GM19468 (cell line): ENCODE measurements at regions not wholly inside any gene's neighbourhood (a gene's known extent, or its start where the extent isn't known, plus 50 kb on each side); places are given as distances from the start of the nearest gene placed in this dataset.

Experiments used
- ATAC-seq: cut with Tn5 transposase; IDR thresholded peaks from one replicate; pipeline ENCODE4 v1.9.1; 2021; ENCODE audit warnings: mild to moderate bottlenecking, moderate library complexity, moderate number of reproducible peaks; ENCODE audit not compliant: unreplicated experiment; ENCODE audit errors: extremely low read depth

DNA sequence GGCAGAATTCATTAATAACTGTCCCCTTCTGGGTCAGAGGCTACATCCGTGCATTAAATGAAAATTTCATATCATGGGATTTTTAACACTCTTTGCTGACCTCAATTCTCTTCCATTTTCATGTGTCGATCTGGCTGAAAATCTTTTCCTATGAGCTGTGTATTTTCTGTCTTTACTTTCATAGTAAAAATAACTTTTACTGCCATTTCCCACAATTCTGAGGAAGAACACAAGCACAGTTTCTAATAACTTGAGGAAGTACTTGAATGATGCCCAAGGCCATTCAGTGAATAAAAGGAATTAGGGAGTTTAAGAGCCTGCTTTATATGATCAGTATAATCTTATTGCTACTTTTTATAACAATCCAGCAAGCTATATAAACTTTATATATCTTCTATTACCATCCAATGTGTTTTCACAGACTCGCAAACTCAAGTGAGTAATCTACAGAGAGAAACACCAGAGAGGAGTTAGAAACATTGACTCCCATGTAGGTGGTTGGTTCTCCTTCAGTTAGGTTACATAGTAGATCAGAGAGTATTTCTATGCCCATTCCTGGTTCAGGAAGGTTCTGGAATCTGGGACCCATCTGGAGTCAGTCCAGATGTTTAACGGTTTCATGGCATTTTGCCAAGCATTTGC lies 340.0 kb downstream of the FBXO15 start:
- ATAC-seq, result no peak

DNA sequence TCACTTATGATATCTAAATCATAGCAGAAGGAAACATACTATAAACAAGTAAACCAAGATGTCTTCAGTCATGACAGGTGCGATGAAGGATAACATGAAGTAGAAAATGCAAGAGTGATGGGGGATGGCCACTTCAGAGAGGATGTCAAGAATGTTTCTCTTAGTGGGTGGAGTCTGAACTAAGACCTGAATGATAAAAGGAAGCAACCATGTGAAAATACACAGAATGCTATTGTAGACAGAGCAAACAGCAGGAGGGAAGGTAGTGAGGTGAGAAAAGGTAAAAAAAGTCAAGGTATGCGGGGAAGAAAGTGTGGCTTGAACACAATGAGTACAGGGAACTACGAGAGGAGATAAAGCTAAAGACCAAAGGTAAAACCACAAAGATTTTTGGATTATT lies 341.6 kb downstream of the FBXO15 start:
- no peak for ATAC-seq

DNA sequence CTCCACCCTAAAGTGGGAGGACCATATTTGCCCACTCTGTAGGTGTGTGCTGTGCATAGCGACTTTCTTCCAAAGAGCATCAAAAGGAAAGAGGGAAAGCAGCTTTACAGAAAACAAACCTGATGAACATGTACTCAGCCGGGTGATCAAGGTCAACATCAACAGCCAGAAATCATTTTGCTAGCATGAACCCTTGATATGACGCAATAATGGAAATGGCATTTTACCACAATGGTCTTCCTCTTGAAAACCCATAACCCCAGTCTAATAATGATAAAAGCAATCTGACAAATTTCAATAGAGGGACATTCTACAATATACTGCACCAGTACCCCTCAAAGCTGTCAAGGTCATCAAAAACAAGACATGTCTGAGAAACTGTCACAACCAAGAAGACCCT lies 350.2 kb downstream of the FBXO15 start:
- ATAC-seq, result no peak

DNA sequence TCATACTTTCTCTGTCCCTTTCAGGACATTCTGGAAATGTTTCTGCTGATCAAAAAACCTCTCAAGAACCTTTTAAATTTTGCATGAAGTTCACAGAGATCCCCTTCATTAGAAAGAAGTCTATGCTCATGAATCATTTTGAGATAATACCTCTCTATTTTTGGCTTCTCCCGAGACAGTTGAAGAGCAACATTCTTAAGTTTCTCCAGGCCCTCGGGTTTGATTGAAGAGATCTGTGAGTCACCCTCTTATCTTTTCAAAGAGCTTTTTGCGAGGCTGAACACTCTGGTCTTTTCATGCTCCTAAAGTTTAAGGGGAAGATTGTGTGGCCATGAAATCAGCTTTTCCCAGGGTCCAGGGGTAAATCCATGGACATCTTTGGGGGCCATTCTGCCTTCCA lies 354.2 kb downstream of the FBXO15 start:
- no peak for ATAC-seq

DNA sequence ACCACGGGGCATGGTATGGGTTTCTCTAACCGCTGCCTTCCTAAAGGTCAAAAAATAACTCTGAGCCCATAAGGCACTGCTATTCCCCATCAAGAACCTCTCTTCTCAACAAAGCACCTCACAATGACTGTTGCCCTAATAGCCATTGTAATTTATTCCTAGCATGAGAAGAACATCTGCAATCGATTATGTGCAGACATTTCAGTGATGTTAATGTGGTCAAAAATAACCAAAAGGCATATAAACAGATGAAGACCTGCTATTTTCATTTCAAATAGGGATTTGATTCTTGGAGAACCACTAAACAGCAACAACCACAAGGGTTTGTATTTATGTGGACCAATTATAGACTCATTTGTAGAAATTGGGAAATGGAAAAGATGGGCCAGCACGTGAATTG lies 356.6 kb downstream of the FBXO15 start:
- ATAC-seq, result no peak

DNA sequence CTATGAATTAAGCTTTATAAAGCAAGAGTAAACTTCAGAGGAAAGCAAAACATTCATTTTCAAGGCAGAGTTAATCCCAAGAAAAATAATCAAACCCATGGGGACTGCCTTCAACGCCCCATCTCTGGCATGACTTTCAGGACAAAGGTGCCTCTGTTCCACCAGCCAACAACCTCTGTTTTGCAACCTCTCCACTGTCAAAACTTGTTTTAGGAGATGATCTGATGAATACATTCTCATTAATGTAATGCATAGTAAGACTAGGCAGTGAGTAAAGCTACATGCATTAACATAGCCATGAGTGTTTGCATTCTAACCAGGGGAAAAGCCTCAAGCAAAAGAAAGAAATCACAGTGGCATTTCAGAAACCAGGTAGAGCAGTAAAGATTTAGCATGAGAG lies 357.0 kb downstream of the FBXO15 start:
- no peak for ATAC-seq

DNA sequence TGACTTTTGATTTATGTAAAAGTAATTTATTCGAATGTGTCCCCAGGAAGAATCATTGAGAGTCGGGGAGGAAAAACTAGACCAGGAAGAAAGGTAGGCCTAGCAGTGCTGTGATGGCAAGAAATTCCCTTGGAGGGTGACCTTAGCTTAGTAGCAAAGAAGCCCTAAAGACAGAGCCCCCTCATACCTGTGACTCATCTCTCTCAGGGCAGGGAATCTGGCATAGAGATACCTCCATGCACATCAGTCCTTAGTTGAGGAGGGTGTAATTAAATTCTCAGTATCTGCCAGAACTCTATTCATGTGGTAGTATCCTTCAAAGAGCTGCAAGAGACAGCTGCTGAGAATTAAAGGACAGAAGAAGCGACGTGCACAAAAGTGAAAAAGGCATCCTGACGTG lies 360.3 kb downstream of the FBXO15 start:
- ATAC-seq, result no peak

DNA sequence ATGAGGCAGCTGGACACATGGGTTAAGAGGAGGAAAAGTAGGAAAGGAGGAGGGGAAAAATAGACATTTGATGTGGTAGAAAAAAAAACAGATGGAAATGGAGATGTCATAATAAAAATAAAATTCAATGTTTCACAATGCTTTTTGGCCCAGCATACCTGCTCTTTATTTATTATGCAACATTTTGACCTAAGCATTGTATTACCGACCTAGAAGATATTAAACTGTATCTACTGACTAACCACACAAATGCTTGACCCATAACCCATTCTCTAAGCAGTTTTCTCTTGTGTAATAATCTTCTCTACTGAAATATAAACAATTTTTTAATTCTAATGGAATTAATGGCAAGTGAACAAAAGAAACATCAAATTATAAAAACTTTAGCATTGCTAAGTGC lies 362.3 kb downstream of the FBXO15 start:
- ATAC-seq, result no peak

DNA sequence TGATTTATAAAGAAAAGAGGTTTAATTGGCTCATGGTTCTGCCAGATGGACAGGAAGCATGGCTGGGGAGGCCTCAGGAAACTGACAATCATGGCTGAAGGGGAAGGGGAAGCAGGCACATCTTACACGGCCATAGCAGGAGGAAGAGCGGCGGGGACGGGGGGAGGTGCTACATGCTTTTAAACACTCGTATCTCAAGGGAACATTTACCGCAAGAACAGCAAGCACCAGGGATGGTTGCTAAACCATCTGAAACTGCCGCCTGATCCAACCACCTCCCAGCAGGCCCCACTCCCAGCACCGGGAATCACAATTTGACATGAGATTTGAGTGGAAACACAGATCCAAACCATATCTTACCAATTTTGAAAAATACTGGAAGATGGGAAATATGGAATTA lies 362.8 kb downstream of the FBXO15 start:
- ATAC-seq, result no peak

DNA sequence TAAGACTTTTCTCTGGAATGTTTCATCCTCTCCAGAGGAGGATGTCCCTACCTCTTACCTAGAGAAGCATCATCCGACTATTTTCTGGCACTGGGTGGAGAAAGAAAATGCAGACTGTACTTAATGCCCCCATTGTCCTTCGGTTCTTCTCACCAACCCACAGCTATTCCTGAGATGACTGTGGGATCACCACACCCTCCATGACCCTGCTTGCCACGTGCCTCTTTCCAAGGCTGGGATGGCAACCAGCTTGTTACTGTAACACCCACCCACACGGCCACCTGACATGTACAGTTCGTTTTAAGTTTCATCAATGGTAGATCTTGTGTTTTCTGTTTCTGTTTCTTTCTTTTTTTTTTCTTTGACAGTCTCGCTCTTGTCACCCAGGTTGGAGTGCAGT lies 365.2 kb downstream of the FBXO15 start:
- ATAC-seq, result no peak

DNA sequence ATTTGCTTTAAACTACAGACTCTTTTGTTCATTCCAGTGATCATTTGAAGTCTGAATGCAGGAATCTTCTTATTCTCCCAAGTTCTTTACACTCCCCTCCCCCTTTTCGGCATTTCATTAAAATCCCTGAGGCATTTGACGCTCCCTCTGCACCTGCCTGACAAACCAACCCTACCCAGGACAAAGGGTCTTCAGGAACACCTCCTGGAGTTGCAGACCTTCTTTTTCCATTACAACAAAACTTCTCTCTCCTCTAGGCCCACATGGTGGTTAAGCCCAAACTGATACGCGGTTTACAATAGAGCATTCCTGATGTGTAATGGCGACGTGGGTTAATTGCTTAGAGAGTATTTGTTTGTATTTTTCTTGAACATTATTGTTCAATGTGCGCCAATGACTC lies 367.4 kb downstream of the FBXO15 start:
- ATAC-seq, result no peak

DNA sequence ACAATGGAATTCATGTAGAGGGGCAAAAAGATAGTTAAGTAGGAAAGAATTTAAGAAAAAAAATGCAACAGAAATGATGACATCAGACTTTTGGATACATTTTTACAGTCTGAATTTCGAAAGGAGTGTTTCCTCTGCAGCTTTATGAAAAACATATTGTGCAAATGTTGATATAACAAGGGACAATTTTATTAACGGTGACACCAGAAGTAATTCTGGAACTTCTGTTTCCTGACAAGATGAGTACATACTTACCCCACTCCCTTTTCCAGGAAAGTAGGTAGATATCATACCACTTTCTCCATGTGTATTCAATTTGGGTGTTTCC lies 369.6 kb downstream of the FBXO15 start:
- ATAC-seq, result no peak

DNA sequence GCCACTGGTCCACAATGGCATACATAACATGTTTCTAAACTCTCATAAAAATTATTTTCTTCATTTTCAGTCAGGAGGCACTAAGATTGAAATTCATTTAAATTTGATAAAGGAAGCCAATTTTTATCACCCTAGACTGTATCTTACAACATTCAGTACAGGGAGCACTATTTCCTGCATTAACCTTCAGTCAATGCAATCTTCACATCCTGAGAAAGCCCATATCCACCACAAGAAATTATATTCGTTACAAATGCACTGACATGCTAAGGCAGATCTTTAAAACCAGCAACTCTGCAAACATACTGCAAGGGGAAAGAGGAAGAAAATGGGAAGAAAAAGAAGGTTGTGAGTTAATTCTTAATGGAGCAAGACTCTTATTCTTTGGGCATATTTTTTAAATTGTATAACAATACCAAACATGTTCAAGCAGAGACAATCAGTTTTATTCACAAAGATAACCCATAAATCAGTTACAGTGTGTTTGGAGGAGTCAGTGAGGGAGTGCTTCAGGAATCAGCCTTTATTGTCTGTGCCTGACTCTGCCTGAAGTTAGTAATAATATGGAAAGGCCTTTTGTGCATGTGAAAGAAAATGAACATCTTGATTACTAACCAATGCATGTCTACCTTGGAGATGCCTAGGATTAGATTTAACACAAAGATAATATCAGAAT lies 370.1 kb downstream of the FBXO15 start:
- no peak for ATAC-seq

DNA sequence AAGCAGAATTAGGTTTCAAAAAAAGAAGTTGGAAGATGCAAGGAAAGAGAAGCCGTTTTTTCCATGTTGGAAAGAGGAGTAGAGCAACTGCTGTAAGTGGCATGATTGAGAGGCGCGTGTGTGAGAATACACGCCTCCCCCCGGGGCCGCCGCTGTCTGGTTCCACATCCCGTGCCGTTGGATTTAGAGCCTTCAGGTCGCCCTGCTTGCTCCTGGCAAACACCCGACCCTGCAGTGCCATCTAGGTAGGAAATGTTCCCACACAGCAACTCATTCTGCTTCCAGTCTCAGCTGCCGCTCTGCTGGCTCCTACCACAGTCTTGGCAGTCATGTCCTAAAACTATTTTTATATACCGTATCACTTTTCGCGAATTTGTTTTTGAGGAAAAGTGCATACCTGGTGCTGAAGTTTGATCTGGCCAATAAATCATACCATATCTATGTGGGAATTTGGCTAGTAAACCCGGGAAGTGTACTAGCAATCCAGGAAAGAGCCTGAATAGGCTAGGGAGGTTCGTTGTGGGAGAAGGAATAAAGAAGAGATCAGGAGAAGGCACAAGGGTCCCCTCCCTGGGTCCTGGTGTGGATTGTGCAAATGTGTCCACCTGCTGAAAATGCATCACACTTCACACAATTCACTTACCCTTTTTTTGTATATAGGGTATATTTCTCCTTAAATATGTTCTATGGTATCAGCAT lies 372.7 kb downstream of the FBXO15 start:
- no peak for ATAC-seq

DNA sequence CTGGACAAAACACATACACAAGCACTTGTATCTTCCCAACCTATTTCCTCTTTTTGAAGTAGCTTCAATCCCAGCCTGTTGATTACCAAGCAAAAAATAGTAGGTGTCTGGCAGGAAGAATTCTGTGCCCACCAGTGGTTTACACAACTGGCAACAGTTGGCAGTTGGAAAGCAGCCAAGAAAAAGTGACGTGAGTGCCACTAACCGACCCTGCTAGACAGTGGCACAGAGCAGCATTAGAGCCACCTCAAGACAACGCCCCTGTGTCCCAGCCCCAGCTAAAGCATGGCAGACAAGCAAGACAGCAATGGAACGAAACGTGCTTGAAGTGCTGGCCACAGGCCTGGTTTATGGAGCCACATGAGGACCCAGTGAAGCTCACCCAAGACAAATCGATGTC lies 379.6 kb downstream of the FBXO15 start:
- ATAC-seq, result no peak

DNA sequence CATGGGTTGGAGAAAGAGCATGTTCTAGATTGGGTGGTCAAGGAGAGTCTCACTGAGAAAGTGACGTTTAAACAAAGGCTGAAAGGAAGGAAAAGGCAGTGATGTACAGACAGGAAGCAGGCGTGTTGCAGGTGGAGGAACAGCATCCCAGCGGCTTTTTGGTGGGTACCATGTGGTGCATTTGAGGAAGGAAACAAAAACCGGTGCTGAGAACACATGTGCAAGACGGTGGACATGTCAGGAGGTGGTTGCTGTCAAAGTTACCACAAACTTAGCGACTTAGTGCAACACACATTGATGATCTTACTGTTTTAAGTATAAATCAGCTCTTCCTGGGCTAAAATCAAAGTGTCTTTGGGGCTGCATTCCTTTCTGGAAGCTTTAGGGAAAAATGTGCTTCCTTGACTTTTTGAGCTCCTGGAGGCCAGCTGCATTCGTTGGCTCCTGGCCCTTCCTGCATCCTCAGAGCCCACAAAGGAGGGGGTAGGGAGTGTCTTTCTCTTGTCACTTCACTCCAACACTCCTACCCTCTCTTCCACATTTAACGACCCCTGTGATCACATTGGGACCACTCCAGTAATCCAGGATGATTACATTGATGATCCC lies 380.6 kb downstream of the FBXO15 start:
- no peak for ATAC-seq

DNA sequence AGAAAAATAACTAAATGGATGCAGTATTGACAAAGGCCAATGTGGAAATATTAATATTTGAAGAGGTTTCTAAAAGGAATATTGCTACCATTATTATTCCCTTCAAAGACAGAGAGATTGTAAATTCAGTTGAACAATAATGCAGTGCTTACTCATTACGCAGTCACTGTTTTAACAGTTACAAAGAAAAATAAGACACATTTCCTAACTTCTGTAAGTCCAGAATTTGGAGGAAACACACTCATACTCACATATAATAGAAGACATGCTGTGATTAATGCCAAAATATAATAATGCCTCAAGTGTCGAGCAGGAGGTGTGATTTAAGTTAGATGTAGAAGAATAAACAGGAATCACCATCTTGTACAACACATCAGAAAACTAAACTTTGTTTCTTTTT lies 389.2 kb downstream of the FBXO15 start:
- no peak for ATAC-seq

DNA sequence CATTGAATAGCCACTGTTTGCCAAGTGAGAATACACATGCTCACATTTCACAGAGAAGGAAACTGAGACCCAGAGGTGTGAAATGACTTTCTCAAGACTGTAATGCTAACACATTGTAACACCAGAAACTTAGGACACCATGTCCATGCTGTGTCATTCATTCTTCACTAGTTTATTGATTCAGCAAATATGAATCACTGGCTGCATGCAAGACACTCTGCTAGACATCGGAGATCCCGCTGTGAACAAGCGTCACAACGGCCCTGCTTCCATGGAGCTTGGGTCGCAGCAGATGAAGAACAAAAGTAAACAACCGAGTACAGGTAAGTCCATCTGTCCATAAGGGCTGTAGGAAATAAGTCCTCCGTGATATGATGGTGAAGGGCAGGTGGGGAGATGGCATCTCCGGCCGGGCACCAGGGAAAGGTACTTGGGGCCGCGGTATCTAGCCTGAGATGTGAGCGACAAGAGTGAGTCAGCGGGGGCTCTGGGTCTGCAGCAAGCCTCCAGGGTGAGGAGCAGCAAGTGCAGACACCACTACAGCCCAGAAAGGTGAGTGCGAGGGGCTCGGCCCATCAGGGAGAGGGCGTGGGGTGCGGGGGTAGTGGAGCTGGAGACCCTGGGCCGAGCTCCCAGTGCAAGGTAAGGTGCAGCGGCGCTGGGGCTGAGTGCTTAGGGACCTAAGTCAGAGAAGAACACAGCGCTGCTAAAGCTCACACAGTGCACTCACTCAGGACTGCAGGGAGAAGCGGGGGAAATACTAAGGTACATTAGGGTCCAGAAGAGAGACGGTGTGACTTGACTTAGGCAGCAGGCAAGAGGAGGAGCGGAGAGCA lies 391.2 kb downstream of the FBXO15 start:
- no peak for ATAC-seq

DNA sequence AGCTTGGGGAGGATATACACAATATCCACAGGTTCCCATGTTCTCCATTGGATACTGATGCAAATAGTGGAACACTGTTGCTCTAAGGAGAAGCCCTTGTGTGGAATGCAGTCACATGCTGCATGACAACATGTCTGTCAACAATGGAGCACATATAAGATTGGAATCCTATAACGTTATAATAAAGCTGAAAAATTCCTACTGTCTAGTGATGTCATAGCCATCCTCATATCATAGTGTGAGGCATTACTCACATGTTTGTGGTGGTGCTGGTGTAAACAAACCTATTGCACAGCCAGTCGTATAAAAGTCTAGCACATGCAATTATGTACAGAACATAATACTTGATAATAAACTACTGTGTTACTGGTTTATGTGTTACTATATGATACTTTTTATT lies 394.7 kb downstream of the FBXO15 start:
- no peak for ATAC-seq

DNA sequence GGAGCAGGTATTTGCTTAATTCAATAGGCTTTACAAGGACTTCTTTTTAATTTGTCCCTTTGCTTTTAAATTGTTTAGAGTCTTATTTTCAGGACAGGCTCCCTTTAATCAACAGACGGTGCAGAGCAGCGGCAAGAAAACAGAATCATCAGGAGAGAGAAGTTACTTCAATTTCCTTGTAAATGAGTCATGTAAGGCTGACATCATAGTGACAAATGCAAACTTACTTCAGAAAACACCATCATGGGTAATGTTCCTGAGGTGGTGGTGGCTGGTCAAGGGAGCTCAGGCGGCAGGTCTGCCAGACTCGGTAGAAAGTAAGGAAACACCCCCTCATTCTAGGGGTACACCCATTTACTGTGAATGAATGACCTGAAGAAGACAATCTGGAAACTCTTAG lies 395.1 kb downstream of the FBXO15 start:
- ATAC-seq, result no peak

DNA sequence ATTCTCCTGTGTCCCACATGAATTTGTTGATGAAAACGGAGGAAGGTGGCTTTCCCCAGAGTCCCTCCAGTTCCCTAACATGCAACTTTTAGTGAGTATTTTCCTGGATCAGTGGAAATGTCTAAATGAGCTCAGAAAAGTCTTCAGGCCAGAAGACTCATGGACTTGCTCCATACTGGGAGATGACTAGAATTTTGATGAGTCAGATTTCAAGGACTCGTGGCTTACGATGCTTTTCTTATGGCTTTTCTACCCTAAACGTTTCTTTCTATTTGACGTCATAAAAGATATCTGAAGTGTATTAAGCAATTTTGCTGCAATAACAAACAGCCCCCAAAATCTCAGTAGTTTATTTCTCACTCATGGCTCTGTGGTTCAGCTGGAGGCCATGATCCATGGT lies 397.6 kb downstream of the FBXO15 start:
- no peak for ATAC-seq
